Stomach (tissue), 8 donors: ENCODE measurements at regions not wholly inside any gene's neighbourhood (a gene's known extent, or its start where the extent isn't known, plus 50 kb on each side); places are given as distances from the start of the nearest gene placed in this dataset.

Experiments used
- DNase-seq, 2 donors: peaks; one replicate each; pipeline versions ENCODE4 v3.0.0 to v3.0.0-alpha.2; 2013 to 2019
- H3K27ac ChIP-seq, 5 donors: fragments of 200-600 bp in 4 of 5; sonication (generic) in 4 of 5; one replicate each; pipeline ENCODE4 v1.5.1; 2013 to 2019; ENCODE audit warnings: mild to moderate bottlenecking in 1 of 5, moderate library complexity in 1 of 5
- H3K27me3 ChIP-seq, 3 donors: fragments of 200-600 bp; sonication (generic); one replicate each; pipeline ENCODE4 v1.5.1; 2017 to 2019; ENCODE audit warnings: mixed run types in 1 of 3
- H3K36me3 ChIP-seq, 4 donors: fragments of 200-600 bp; sonication (generic); 1 replicate in 3 of 4; 2 replicates in 1 of 4; pipeline ENCODE4 v1.5.1; 2016 to 2019
- H3K4me1 ChIP-seq, 4 donors: fragments of 200-600 bp; sonication (generic); one replicate each; pipeline ENCODE4 v1.5.1; 2016 to 2019
- H3K4me3 ChIP-seq, 4 donors: fragments of 200-600 bp; sonication (generic) in 3 of 4; one replicate each; pipeline ENCODE4 v1.5.1; 2016 to 2019; ENCODE audit warnings: mild to moderate bottlenecking in 1 of 4
- H3K9me3 ChIP-seq, 4 donors: fragments of 200-600 bp; sonication (generic); one replicate each; pipeline ENCODE4 v1.5.1; 2016 to 2019
- EP300 ChIP-seq: sonication (generic); formaldehyde crosslinking; IDR thresholded peaks from one replicate; pipeline ENCODE4 v1.6.1; 2017; ENCODE audit warnings: antibody characterized with exemption
- POLR2A ChIP-seq, 4 donors: fragments of 450-650 bp; IDR thresholded peaks; one replicate each; pipeline ENCODE4 v1.6.1; 2016; ENCODE audit warnings: antibody characterized with exemption in 4 of 4, control low read depth in 2 of 4, mild to moderate bottlenecking in 1 of 4, moderate library complexity in 1 of 4
- POLR2AphosphoS5 ChIP-seq, 3 donors: sonication (generic); formaldehyde crosslinking; IDR thresholded peaks; one replicate each; pipeline ENCODE4 v1.6.1; 2016; ENCODE audit warnings: antibody characterized with exemption in 3 of 3
- WGBS, 5 donors: extraction: QIAGEN DNeasy Blood & Tissue Kit in 3 of 5; methylation state at CpG; one replicate each; pipeline versions ENCODE4 v1.1.5 to v1.1.7; 2013 to 2018; 5-methylcytosine and 5-hydroxymethylcytosine counted together
- intact Hi-C: fragments of 100-400 bp; cut with DNase I; formaldehyde crosslinking; loops from one replicate; pipeline ENCODE4 v1.15.1; 2023; ENCODE audit warnings: low total_unique reads
- TF ChIP-seq, protein P1 (sequence below), 7 experiments: fragments of 450-650 bp in 4 of 7; fragments of 200-600 bp in 3 of 7; sonication (generic) in 3 of 7; IDR thresholded peaks; one replicate each; pipeline ENCODE4 v1.5.1; 2016 to 2019; ENCODE audit warnings: antibody characterized with exemption in 7 of 7, control low read depth in 2 of 7, mild to moderate bottlenecking in 1 of 7
- donor health status: healthy with polysubstance abuse.
- donor health status: Bipolar disorder and iron deficiency.
- donor health status: healthy.

GRCh38 chrX:65846974-65847373 is 179.5 kb downstream of the MSN start:
- Histone ChIP-seq H3K27ac (no peak overlapping the region), H3K4me3 (no peak overlapping the region), H3K4me1 (no peaks in the 10 kb centered on the region), H3K36me3 (no peaks in the 10 kb centered on the region), H3K9me3 (no peaks in the 10 kb centered on the region), H3K27me3 (no peaks in the 10 kb centered on the region)
- 37 to 74% (median 57%) methylated on average over 2 of the region's 2 CpGs for WGBS, 5 donors
- intact Hi-C loops, result no loop called here
- TF ChIP-seq, protein P1, sequence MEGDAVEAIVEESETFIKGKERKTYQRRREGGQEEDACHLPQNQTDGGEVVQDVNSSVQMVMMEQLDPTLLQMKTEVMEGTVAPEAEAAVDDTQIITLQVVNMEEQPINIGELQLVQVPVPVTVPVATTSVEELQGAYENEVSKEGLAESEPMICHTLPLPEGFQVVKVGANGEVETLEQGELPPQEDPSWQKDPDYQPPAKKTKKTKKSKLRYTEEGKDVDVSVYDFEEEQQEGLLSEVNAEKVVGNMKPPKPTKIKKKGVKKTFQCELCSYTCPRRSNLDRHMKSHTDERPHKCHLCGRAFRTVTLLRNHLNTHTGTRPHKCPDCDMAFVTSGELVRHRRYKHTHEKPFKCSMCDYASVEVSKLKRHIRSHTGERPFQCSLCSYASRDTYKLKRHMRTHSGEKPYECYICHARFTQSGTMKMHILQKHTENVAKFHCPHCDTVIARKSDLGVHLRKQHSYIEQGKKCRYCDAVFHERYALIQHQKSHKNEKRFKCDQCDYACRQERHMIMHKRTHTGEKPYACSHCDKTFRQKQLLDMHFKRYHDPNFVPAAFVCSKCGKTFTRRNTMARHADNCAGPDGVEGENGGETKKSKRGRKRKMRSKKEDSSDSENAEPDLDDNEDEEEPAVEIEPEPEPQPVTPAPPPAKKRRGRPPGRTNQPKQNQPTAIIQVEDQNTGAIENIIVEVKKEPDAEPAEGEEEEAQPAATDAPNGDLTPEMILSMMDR (IDR thresholded peaks at IDR 0.05), result no peak
- TF ChIP-seq EP300, result no peak
- no peak for TF ChIP-seq POLR2AphosphoS5 (IDR thresholded peaks at IDR 0.05)
- no peak for TF ChIP-seq POLR2A (IDR thresholded peaks at IDR 0.05)
- no peak for DNase-seq

GRCh38 chrX:65841263-65841662 is 173.8 kb downstream of the MSN start:
- no peak for DNase-seq
- Histone ChIP-seq H3K4me1 (no peaks in the 10 kb centered on the region), H3K27ac (no peak overlapping the region), H3K9me3 (no peaks in the 10 kb centered on the region), H3K27me3 (no peaks in the 10 kb centered on the region), H3K4me3 (no peak overlapping the region), H3K36me3 (no peaks in the 10 kb centered on the region)
- TF ChIP-seq POLR2AphosphoS5 (IDR thresholded peaks at IDR 0.05) (no peak), EP300 (no peak)
- TF ChIP-seq, protein P1 (IDR thresholded peaks at IDR 0.05), result no peak
- intact Hi-C loops, result no loop called here
- 67 to 90% (median 80%) methylated on average over 2 of the region's 2 CpGs for WGBS, 5 donors

GRCh38 chrX:65838674-65839073 is 171.2 kb downstream of the MSN start:
- TF ChIP-seq POLR2A (IDR thresholded peaks at IDR 0.05), result no peak
- no peak for TF ChIP-seq EP300
- TF ChIP-seq POLR2AphosphoS5 (IDR thresholded peaks at IDR 0.05), result no peak
- TF ChIP-seq, protein P1 (IDR thresholded peaks at IDR 0.05), result no peak
- Histone ChIP-seq H3K36me3 (no peaks in the 10 kb centered on the region), H3K4me3 (no peak overlapping the region), H3K9me3 (no peaks in the 10 kb centered on the region), H3K4me1 (no peaks in the 10 kb centered on the region), H3K27me3 (no peaks in the 10 kb centered on the region), H3K27ac (no peak overlapping the region)
- intact Hi-C loops, result no loop called here
- DNase-seq, result no peak
- 57 to 100% (median 72%) methylated on average over 1 to 3 of the region's 3 CpGs for WGBS, 5 donors

GRCh38 chrX:65837875-65838549 is 170.6 kb downstream of the MSN start:
- intact Hi-C loops, result no loop called here
- no peak for DNase-seq
- H3K4me1 ChIP-seq, result no peaks in the 10 kb centered on the region
- H3K27me3 ChIP-seq, result no peaks in the 10 kb centered on the region
- no peaks in the 10 kb centered on the region for H3K36me3 ChIP-seq
- TF ChIP-seq EP300, result no peak
- no peak for TF ChIP-seq POLR2AphosphoS5 (IDR thresholded peaks at IDR 0.05)
- TF ChIP-seq POLR2A (IDR thresholded peaks at IDR 0.05), result no peak
- TF ChIP-seq, protein P1 (IDR thresholded peaks at IDR 0.05), result no peak
- no peak overlapping the region for H3K27ac ChIP-seq
- H3K9me3 ChIP-seq, result no peaks in the 10 kb centered on the region
- H3K4me3 ChIP-seq, result no peak overlapping the region
- 81 to 92% (median 84%) methylated on average over 2 to 4 of the region's 4 CpGs for WGBS, 5 donors
